GM21367 (cell line): ENCODE measurements at regions not wholly inside any gene's neighbourhood (a gene's known extent, or its start where the extent isn't known, plus 50 kb on each side); places are given as distances from the start of the nearest gene placed in this dataset.

Source experiments
- ATAC-seq: cut with Tn5 transposase; IDR thresholded peaks from one replicate; pipeline ENCODE4 v1.9.1; 2021; ENCODE audit not compliant: unreplicated experiment

GRCh38 chr5:143870362-143870761 lies 58.4 kb downstream of the HMHB1 start:
- no peak for ATAC-seq

GRCh38 chr5:143870871-143871632 lies 59.1 kb downstream of the HMHB1 start:
- no peak for ATAC-seq

- ATAC-seq: no peak
Measured at GRCh38 chr5:143871672-143872071, 59.7 kb downstream of the HMHB1 start.

- ATAC-seq: no peak
Measured at GRCh38 chr5:143874312-143874711, 62.4 kb downstream of the HMHB1 start.

GRCh38 chr5:143877196-143877595 lies 65.2 kb downstream of the HMHB1 start:
- ATAC-seq: no peak

GRCh38 chr5:143878430-143878829 lies 66.5 kb downstream of the HMHB1 start:
- ATAC-seq: no peak

GRCh38 chr5:143879646-143880045 lies 67.7 kb downstream of the HMHB1 start:
- no peak for ATAC-seq

- no peak for ATAC-seq
Measured at GRCh38 chr5:143880178-143880577, 68.2 kb downstream of the HMHB1 start.

- no peak for ATAC-seq
Measured at GRCh38 chr5:143882520-143882919, 70.6 kb downstream of the HMHB1 start.

GRCh38 chr5:143886096-143886495 lies 74.1 kb downstream of the HMHB1 start:
- ATAC-seq: no peak

GRCh38 chr5:143886651-143887638 lies 75.0 kb downstream of the HMHB1 start:
- ATAC-seq: no peak

- no peak for ATAC-seq
Measured at GRCh38 chr5:143887903-143888665, 76.1 kb downstream of the HMHB1 start.

GRCh38 chr5:143888912-143889311 lies 77.0 kb downstream of the HMHB1 start:
- no peak for ATAC-seq

- no peak for ATAC-seq
Measured at GRCh38 chr5:143889986-143890385, 78.0 kb downstream of the HMHB1 start.

GRCh38 chr5:143890487-143890886 lies 78.5 kb downstream of the HMHB1 start:
- ATAC-seq: no peak

- no peak for ATAC-seq
Measured at GRCh38 chr5:143892271-143892670, 80.3 kb downstream of the HMHB1 start.

GRCh38 chr5:143892908-143893307 lies 80.9 kb downstream of the HMHB1 start:
- ATAC-seq: no peak

- no peak for ATAC-seq
Measured at GRCh38 chr5:143893638-143894037, 81.7 kb downstream of the HMHB1 start.

- no peak for ATAC-seq
Measured at GRCh38 chr5:143896516-143896915, 84.6 kb downstream of the HMHB1 start.

GRCh38 chr5:143896966-143897365 lies 85.0 kb downstream of the HMHB1 start:
- ATAC-seq: no peak

- no peak for ATAC-seq
Measured at GRCh38 chr5:143898381-143898780, 86.4 kb downstream of the HMHB1 start.
